NCI-H2107 treated with DMSO at 0.1 percent for 48 hours (cell line): ENCODE measurements at regions not wholly inside any gene's neighbourhood (a gene's known extent, or its start where the extent isn't known, plus 50 kb on each side); places are given as distances from the start of the nearest gene placed in this dataset.
"Not testable (repeated sequence)": the region's sequence is repeated elsewhere in the genome, so short reads cannot be mapped to it uniquely, and the experiment has no call there.

ENCODE experiments used
- DNase-seq: peaks from one replicate; lab custom pipeline; 2025; ENCODE audit not compliant: unreplicated experiment; lab: John Stamatoyannopoulos, UW

- no peak for DNase-seq
Observed at GRCh38 chr18:63071701-63072141, 247.8 kb downstream of the BCL2 start.

GRCh38 chr18:63070767-63071502, 248.6 kb downstream of the BCL2 start:
- DNase-seq, result no peak

GRCh38 chr18:63069496-63069895, 250.1 kb downstream of the BCL2 start:
- DNase-seq, result no peak

- no peak for DNase-seq
Observed at GRCh38 chr18:63067939-63068338, 251.6 kb downstream of the BCL2 start.

GRCh38 chr18:63065172-63065571, 254.4 kb downstream of the BCL2 start:
- no peak for DNase-seq

- no peak for DNase-seq
Observed at GRCh38 chr18:63063171-63063570, 256.4 kb downstream of the BCL2 start.

- DNase-seq, result no peak
Observed at GRCh38 chr18:63062246-63062645, 257.3 kb downstream of the BCL2 start.

- DNase-seq, result no peak
Observed at GRCh38 chr18:63061303-63061702, 258.3 kb downstream of the BCL2 start.

- no peak for DNase-seq
Observed at GRCh38 chr18:63058521-63058920, 261.0 kb downstream of the BCL2 start.

GRCh38 chr18:63057707-63058106, 261.9 kb downstream of the BCL2 start:
- DNase-seq, result no peak

- DNase-seq, result no peak
Observed at GRCh38 chr18:63054901-63055584, 264.5 kb downstream of the BCL2 start.

- no peak for DNase-seq
Observed at GRCh38 chr18:63051928-63052327, 267.6 kb downstream of the BCL2 start.

- DNase-seq, result not testable (repeated sequence)
Observed at GRCh38 chr18:63050667-63051395, 268.7 kb downstream of the BCL2 start.

GRCh38 chr18:63046375-63046774, 273.2 kb downstream of the BCL2 start:
- peak; percentile 8 for DNase-seq

GRCh38 chr18:63043516-63043915, 276.1 kb downstream of the BCL2 start:
- DNase-seq, result no peak

GRCh38 chr18:63042351-63042750, 277.2 kb downstream of the BCL2 start:
- DNase-seq, result no peak

GRCh38 chr18:63040788-63041410, 278.7 kb downstream of the BCL2 start:
- peak; percentile 81 for DNase-seq

- no peak for DNase-seq
Observed at GRCh38 chr18:63037491-63037890, 282.1 kb downstream of the BCL2 start.

GRCh38 chr18:63031375-63031774, 288.2 kb downstream of the BCL2 start:
- no peak for DNase-seq
